HG02938 (cell line): ENCODE measurements at regions not wholly inside any gene's neighbourhood (a gene's known extent, or its start where the extent isn't known, plus 50 kb on each side); places are given as distances from the start of the nearest gene placed in this dataset.

ENCODE experiments used
- ATAC-seq: cut with Tn5 transposase; IDR thresholded peaks from one replicate; pipeline ENCODE4 v1.9.1; 2021; ENCODE audit warnings: mild to moderate bottlenecking, moderate library complexity; ENCODE audit not compliant: unreplicated experiment

GRCh38 chr4:160161026-160161425 is 1058.1 kb downstream of the RAPGEF2 start:
- no peak for ATAC-seq

DNA sequence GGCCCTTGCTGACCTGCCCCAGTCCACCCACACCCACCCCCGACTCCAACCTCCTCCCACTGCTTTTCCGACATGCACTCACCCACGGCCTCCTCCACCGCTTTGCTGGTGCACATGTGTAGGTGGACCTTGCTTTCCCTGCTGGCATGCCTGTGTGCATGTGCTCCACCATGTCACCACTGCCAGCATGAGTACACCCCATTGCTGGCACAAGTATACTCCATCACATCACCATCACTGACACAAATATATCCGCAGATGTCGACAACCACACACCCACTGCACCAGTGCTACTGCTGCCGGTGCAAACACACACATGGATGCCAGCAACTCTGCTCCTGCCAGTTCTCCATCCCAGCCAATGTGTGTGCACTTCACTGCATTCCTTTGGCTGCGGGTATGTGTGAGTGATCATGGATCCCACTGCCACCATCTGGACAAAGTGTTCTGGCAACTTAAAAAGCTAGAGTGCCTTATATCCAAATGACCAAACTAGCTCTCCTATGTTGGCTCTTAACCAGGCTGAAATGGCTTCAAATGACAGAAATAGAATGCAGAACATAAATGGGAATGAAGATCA is 1072.3 kb downstream of the RAPGEF2 start:
- no peak for ATAC-seq

GRCh38 chr4:160180211-160180610 is 1077.3 kb downstream of the RAPGEF2 start:
- ATAC-seq = no peak

- no peak for ATAC-seq
These were observed 1079.8 kb downstream of the RAPGEF2 start for GRCh38 chr4:160182727-160183126.

- no peak for ATAC-seq
These were observed 1082.0 kb downstream of the RAPGEF2 start for GRCh38 chr4:160184884-160185283.

DNA sequence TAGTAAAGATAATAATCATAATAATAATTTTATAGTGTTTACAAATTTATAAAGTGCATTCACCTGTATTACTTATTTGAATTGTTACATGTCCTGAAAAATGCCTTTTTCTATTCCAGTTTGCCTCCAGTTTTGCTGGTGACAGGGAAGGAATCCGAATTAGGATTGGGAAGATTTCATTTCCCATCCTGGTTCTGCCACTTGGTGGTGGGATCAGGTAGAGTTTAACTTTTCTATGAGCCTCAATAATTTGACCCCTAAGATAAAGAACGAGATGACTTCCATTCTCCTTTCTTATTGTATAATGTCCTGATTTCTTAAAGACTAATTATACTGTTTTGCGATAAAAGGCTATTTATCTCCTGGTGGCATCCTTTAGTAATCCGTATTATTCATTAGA is 1090.9 kb downstream of the RAPGEF2 start:
- ATAC-seq = no peak

- no peak for ATAC-seq
These were observed 1091.8 kb downstream of the RAPGEF2 start for GRCh38 chr4:160194716-160195115.

- no peak for ATAC-seq
These were observed 1099.9 kb downstream of the RAPGEF2 start for GRCh38 chr4:160202802-160203201.

DNA sequence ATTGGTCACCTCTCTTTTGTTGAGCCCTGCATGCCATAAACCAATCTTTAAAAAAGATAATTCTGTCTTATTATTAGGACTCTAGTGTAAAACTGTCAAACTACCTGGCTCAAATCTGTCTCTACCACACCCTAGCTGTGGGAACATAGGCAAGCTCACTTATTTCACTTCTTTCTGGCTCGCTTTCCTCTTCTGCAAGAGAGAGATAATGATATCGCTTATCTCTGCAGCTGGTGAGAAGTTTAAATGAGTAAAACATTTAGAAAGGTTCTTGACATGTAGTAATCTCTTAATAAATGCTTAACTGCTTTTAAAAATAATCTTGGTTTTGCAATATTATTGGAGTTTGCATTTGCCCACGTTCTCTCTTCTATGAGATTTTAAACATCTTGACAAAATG is 1109.2 kb downstream of the RAPGEF2 start:
- no peak for ATAC-seq

- ATAC-seq = no peak
These were observed 1110.5 kb downstream of the RAPGEF2 start for GRCh38 chr4:160213366-160213765.

DNA sequence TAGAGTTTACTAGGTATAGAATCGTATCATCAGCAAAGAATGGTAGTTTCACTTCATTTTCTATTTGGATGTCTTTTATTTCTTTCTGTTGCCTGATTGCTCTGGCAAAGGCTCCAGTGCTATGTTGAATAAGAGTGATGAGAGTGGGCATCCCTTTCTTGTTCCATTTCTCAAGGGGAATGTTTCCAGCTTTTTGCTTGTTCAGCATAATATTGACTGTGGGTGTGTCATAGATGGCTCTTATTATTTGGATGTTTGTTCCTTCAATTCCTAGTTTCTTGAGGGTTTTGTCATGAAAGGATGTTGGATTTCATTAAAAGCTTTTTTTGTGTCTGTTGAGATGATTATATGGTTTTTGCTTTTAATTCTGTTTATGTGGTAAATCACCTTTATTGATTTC is 1114.5 kb downstream of the RAPGEF2 start:
- ATAC-seq = no peak

GRCh38 chr4:160224049-160224448 is 1121.2 kb downstream of the RAPGEF2 start:
- no peak for ATAC-seq

DNA sequence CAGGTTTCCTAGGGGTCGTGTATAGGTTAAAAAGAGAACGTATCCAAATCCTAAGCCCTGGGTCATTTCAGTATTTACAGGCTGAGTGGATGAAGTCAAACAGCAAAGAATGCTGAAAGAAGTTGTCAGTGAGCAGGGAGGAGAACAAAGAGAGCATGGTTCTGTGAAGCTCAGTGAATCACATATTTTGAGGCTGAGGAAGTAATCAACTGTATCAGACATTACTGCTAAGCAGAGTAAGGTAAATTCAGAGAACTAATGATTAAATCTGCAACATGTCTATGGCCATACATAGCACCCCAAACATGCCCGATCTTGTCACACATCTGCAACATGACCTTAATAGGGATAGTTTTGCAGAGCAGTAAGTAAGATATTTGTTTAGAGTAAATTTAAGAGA is 1130.3 kb downstream of the RAPGEF2 start:
- ATAC-seq = no peak

DNA sequence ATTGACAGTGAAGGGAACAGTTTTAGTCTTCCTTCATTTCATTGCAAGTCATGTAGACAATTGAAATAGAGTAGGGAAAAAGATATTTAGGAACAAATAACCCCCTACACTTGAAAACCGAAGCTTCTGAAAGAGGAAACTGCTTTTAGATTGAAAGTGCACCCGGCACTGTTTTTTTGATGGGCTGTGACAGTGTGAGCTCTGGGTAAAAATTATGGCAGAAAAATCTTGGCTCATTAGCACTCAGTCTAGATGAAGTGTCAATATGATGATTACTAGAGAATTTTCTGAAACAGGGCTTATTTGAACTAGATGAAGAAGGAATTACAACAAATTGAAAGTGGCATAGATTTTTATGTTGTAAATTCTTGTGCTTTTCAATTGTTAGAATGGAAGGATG is 1132.4 kb downstream of the RAPGEF2 start:
- ATAC-seq = no peak

DNA sequence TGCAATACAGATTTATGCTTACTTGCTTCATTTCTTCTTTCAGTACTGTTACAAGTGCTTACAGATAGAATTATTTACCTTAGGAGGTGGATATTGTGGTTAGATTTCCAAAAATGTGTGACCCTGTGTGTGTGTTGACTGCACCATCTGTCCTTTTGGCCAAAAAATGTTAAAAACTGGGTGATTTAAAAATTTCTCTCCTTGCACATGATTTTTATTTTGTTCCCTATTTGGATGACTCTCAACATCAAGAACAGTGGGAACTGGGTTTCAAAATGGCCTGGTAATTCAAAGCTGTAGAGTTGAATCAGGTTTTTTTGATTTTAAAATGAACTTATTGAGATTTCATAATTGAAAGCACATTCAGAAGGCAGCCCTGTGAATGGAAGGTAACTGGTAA is 1132.9 kb downstream of the RAPGEF2 start:
- no peak for ATAC-seq

GRCh38 chr4:160238790-160239189 is 1135.9 kb downstream of the RAPGEF2 start:
- no peak for ATAC-seq

DNA sequence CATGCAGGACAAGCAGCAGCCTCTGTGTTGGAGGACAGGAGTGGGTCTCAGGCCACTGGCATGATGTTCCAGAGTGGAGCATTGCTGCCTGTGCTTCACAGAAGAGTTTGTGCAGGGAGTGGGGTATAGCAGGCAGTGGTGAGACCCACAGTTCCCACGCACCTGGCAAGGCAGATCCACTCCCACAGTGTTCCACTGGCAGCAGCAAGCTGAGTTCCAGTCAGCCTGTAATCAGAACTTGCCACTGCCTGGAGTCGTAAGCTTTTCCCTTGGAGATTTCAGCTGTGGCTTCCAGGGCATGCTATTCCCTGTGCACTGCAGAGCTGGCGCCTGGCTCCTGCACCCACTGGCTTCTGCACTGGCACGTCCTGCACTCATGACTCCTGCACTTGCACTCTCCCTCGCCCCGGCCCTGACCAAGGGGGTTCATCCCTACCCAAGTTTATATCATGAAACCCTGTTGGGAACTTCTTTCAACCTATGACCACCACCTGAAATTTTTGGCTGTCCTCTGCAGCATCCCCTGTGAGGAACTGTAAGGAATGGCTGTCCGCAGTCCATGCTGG is 1144.3 kb downstream of the RAPGEF2 start:
- no peak for ATAC-seq

DNA sequence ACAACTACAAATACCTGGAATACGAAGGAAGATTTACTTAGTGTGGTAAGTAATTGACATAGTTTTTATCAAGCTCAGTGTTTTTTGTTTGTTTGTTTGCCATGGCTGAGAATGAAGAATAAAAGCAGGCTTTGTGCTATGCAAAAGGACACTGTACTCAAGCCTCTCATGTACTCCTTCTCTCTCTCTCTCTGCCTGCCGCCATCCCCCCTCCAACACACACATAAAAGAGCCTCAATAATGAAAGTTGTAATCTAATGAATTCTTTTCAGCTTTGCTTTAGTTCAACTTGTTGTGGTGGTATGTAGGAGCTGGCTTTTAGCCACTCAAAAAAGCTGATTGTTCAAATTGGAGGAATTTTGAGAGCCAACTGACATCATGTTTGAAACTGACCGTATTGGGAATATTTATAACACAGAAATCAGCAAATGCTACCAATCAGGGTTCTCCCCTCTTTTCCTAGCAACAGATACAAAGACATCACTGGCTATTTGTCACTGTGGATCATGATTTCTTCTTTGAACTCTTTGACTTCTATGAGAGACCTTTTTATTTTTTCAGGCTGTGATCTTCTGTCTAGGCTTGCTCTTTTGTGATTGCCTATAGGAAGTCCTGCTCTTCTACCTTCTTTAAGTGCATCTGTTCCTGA is 1148.8 kb downstream of the RAPGEF2 start:
- ATAC-seq = no peak

- no peak for ATAC-seq
These were observed 1154.4 kb downstream of the RAPGEF2 start for GRCh38 chr4:160257318-160257717.

GRCh38 chr4:160265014-160265413 is 1162.1 kb downstream of the RAPGEF2 start:
- no peak for ATAC-seq

DNA sequence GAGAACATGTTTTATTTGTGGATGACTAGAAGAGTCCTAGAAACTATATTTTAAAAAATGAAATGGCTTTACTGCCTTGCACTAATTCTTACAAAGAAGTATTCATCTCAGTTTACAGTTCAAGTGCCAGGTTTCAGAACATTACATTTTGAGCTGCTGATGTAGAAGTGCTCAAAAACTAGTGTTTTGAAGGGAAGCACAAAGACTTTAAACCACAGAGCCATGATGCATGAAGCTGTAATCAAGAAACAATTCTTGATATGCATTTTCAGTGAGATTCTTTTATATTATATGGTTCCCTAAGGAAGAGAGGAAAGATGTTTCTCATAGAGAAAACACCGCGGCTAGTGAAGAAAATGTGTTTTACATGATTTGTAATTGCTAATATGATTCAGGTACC is 1163.0 kb downstream of the RAPGEF2 start:
- ATAC-seq = no peak

- no peak for ATAC-seq
These were observed 1174.0 kb downstream of the RAPGEF2 start for GRCh38 chr4:160276785-160277325.
